ENCODE measurements at regions not wholly inside any gene's neighbourhood (a gene's known extent, or its start where the extent isn't known, plus 50 kb on each side); places are given as distances from the start of the nearest gene placed in this dataset.
A peak's percentile ranks its signal among the peaks of the same experiment; 100 is the strongest.
"Not testable (repeated sequence)": the region's sequence is repeated elsewhere in the genome, so short reads cannot be mapped to it uniquely, and the experiment has no call there.

DNA sequence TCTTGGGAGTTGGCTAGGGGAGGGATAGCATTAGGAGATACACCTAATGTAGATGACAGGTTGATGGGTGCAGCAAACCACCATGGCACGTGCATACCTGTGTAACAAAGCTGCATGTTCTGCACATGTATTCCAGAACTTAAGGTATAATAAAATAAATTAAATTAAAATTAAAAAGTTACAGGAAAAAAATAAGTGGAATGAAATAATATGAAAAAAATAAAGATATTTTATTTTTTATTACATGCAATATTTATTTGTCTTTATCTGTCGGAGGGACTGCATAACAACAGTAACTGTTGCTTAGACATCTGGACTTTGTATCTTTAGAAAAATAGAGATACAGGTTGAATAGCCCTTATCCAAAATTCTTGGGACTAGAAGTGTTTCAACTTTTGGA is 597.4 kb upstream of the CCDC179 start:
- DNase-seq (ENCODE audit: low read depth, low spot score), result no peak

DNA sequence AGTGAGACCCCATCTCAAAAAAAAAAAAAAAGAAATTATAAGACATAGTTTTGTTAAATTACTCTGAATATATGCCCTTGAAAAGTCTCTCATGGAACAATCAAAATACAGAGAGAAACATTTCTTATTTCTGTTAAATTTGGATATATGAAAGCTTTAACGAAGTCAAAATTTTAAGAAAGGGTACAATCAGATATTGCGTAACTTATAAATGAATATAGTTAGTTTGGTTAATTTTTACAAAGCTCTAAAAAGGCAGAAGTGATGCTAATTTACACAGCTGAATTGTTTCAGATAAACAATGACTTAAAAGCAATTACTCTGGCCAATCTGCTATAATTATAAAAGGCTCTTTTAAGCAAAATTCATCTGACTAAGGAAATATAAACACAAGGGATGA is 611.6 kb upstream of the CCDC179 start:
- no peak for DNase-seq (ENCODE audit: low read depth, low spot score)

DNA sequence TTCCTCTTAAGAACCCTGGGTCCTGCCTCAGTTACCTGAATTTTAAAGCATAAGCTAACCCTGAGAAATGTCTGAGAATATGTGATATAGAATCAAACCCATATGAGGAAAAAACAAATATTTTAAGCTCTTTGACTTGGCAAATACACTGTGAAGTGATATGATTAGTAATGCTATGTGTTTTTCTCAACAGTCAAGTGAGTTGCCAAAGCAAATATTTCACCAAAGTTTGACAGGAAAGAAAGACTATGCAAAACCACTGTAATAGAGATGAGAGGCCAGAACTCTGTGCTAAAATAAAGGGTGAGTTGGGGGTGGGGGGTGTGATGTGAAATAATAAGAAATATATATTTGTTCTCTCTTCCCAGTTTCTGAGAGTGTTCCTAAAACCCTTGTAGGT is 613.5 kb upstream of the CCDC179 start:
- DNase-seq (ENCODE audit: low read depth, low spot score), result no peak

GRCh38 chr11:23480736-23481135 is 620.5 kb upstream of the CCDC179 start:
- DNase-seq (ENCODE audit: low read depth, low spot score), result no peak

GRCh38 chr11:23484146-23484545 is 623.9 kb upstream of the CCDC179 start:
- DNase-seq (ENCODE audit: low read depth, low spot score), result not testable (repeated sequence)

- not testable (repeated sequence) for DNase-seq (ENCODE audit: low read depth, low spot score)
These were observed 624.3 kb upstream of the CCDC179 start for GRCh38 chr11:23484618-23485017.

DNA sequence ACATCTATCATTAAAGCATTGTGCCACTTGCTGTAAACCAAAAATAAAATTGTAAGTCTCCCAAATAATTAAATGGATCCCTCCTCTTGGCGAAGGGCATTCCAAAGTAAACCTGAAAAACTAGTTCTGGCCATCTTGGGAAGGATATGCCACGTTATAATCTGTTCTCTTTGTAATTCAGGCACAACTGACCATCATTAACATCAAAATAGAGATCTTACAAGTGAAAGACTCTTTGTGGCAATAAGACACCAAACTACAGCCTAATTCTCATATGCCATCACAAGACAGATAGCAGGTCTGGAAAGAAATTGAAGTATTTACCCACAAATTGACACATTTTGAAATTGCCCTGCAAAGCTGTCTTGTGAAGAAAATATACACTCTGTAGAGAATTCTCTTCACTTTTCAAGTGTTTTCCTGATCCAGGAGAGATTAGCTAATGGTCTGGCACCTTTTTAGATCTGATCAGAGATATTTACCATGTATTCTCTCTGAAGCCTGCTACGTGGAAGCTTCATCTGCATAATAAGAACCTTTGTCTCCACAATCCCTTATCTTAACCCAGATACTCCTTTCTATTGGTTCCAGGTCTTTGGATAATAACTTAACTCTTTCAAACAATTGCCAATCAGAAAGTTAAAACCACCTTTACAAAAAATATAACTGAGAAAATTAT is 630.4 kb upstream of the CCDC179 start:
- DNase-seq (ENCODE audit: low read depth, low spot score), result no peak

- no peak for DNase-seq (ENCODE audit: low read depth, low spot score)
These were observed 634.7 kb upstream of the CCDC179 start for GRCh38 chr11:23494981-23495380.

- no peak for DNase-seq (ENCODE audit: low read depth, low spot score)
These were observed 636.1 kb upstream of the CCDC179 start for GRCh38 chr11:23496340-23496739.

- no peak for DNase-seq (ENCODE audit: low read depth, low spot score)
These were observed 636.8 kb upstream of the CCDC179 start for GRCh38 chr11:23497040-23497439.

- no peak for DNase-seq (ENCODE audit: low read depth, low spot score)
These were observed 642.1 kb upstream of the CCDC179 start for GRCh38 chr11:23502389-23502788.

- no peak for DNase-seq (ENCODE audit: low read depth, low spot score)
These were observed 642.6 kb upstream of the CCDC179 start for GRCh38 chr11:23502826-23503225.

DNA sequence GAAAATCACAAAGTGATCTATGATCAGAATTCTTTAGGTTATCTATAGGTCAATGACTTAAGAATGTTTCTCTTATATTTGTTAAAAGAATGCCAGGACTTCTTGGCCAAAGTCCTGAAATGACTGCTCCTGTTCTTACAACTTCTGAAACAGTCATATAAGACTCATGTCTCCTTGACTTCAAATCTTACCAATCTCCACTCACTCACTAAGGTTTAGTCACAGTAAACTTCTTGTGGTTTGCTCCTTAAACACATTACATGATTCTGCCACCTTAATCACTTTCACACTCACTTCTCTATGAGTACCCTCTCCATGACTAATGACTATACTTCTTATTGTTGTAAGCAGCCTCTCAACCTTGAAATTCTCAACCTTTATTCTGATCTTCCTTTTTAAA is 648.7 kb upstream of the CCDC179 start:
- no peak for DNase-seq (ENCODE audit: low read depth, low spot score)

GRCh38 chr11:23509821-23510220 is 649.5 kb upstream of the CCDC179 start:
- DNase-seq (ENCODE audit: low read depth, low spot score), result no peak

DNA sequence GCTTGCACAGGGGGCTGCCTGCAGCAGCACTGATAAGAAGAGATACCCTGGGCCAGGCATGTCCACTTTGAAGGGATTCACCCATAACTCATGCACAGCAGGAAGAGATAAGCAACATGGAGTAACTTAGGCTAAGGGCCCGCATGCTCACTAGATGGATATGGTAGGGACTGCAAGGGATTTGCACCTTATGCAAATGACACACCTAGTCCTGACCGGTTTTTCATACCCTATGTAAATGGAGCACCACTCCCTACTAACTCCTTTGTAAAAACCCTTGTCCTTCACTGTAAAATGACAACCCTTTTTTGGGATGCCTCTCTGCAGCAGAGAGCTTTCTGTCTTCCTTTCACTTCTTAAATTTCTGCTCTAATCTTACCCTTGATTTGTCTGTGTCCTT is 658.9 kb upstream of the CCDC179 start:
- no peak for DNase-seq (ENCODE audit: low read depth, low spot score)

GRCh38 chr11:23520226-23520960 is 660.1 kb upstream of the CCDC179 start:
- DNase-seq (ENCODE audit: low read depth, low spot score), result no peak

DNA sequence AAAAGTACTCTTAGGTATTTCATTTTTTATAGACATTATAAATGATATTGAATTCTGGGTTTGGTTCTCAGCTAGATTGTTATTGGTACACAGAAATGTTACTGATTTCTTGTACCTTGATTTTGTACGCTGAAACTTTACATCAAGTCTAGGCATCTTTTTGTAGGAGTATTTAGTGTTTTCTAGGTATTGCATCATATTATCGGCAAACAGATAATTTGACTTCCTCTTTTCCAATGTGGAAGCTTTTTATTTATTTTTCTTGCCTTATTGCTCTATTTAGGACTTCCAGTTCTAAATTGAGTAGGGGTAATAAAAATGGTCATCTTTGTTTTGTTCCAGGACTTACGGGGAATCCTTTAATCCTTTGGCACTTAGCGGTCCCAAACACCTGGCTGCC is 676.6 kb upstream of the CCDC179 start:
- no peak for DNase-seq (ENCODE audit: low read depth, low spot score)

GRCh38 chr11:23539556-23539955 is 679.3 kb upstream of the CCDC179 start:
- DNase-seq (ENCODE audit: low read depth, low spot score), result no peak

DNA sequence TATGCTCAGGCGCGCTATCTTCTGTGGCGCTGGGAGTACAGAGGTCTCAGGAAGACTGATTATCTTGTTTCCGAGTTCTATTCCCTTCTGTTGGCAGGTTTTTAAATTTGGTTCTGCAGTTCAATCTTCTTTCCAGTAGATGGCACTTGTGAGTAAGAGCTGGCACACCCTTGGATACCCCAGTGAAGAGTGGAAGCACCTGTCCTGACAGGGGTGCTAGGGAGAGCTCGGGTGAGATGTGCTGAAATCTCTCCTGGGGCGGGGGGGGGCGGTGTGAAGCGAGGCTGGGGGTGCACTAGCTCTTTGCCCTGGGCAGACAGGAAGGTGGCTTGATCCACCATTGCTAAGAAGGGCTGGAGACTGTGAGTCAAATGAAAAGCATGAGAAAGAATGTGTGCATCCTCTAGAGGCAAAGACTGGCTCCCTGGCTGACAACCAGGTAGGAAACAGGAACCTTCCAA is 679.9 kb upstream of the CCDC179 start:
- peak; percentile 42 for DNase-seq (ENCODE audit: low read depth, low spot score)

GRCh38 chr11:23542189-23542588 is 681.9 kb upstream of the CCDC179 start:
- DNase-seq (ENCODE audit: low read depth, low spot score), result no peak

- no peak for DNase-seq (ENCODE audit: low read depth, low spot score)
These were observed 682.5 kb upstream of the CCDC179 start for GRCh38 chr11:23542816-23543215.

- no peak for DNase-seq (ENCODE audit: low read depth, low spot score)
These were observed 683.5 kb upstream of the CCDC179 start for GRCh38 chr11:23543651-23544222.

- DNase-seq (ENCODE audit: low read depth, low spot score), result no peak
These were observed 691.4 kb upstream of the CCDC179 start for GRCh38 chr11:23551706-23552105.
